ENCODE measurements at regions not wholly inside any gene's neighbourhood (a gene's known extent, or its start where the extent isn't known, plus 50 kb on each side); places are given as distances from the start of the nearest gene placed in this dataset.

DNA sequence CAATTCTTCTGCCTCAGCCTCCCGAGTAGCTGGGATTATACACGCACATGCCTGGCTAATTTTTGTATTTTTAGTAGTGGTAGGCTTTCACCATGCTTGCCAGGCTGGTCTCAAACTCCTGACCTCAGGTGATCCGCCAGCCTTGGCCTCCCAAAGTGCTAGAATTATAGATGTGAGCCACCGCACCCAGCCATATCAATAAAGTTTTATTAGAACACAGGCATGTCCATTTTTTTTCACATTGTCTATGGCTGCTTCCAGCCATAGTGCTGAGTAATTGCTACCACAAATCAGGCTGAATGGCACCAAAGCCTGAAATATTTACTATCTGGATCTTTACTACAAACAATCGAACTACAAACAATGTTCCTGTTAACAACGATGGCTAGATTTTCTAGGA, 114.4 kb upstream of the IRX6 start:
- intact Hi-C loops (cut with DNase I): no loop called here
- TF ChIP-seq, protein P1, sequence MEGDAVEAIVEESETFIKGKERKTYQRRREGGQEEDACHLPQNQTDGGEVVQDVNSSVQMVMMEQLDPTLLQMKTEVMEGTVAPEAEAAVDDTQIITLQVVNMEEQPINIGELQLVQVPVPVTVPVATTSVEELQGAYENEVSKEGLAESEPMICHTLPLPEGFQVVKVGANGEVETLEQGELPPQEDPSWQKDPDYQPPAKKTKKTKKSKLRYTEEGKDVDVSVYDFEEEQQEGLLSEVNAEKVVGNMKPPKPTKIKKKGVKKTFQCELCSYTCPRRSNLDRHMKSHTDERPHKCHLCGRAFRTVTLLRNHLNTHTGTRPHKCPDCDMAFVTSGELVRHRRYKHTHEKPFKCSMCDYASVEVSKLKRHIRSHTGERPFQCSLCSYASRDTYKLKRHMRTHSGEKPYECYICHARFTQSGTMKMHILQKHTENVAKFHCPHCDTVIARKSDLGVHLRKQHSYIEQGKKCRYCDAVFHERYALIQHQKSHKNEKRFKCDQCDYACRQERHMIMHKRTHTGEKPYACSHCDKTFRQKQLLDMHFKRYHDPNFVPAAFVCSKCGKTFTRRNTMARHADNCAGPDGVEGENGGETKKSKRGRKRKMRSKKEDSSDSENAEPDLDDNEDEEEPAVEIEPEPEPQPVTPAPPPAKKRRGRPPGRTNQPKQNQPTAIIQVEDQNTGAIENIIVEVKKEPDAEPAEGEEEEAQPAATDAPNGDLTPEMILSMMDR (IDR thresholded peaks at IDR 0.05): no peak
- Histone ChIP-seq H3K27me3 (peaks cover 0 to 20% (median 0%) of the 10 kb centered on the region in 7 donors), H3K27ac (no peak overlapping the region), H3K4me1 (no peaks in the 10 kb centered on the region), H3K36me3 (no peaks in the 10 kb centered on the region), H3K9me3 (no peaks in the 10 kb centered on the region), H3K4me3 (no peak overlapping the region)
- 88 to 89% methylated on average over 6 of the region's 6 CpGs for WGBS, 2 donors
- DNase-seq (no peak), ATAC-seq (no peak)

DNA sequence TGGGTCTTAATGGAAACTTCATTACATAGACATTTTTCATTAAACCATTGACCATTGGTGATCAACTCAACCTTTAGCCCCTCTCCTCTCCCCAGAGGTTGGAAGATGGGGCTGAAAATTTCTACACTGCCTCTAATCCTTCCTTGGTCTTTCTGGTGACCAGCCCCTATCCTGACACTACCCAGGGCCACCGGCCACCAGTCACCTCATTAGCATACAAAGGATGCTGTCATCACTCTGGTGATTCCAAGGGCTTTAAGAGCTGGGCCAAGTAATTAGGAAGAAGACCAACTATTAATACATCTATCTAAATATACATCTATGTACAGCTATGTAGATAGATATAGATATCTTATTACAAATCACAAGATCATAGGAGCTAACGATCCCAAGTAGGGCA, 111.2 kb upstream of the IRX6 start:
- no peak overlapping the region for H3K4me3 ChIP-seq
- H3K27ac ChIP-seq: no peak overlapping the region
- H3K36me3 ChIP-seq: no peaks in the 10 kb centered on the region
- no peak for DNase-seq
- 48% methylated on average over 2 of the region's 2 CpGs for WGBS, 2 donors
- intact Hi-C loops (cut with DNase I): no loop called here
- H3K4me1 ChIP-seq: no peaks in the 10 kb centered on the region
- H3K27me3 ChIP-seq: peaks cover 0 to 21% (median 0%) of the 10 kb centered on the region in 7 donors
- ATAC-seq: no peak
- no peaks in the 10 kb centered on the region for H3K9me3 ChIP-seq
- TF ChIP-seq, protein P1 (IDR thresholded peaks at IDR 0.05): no peak

DNA sequence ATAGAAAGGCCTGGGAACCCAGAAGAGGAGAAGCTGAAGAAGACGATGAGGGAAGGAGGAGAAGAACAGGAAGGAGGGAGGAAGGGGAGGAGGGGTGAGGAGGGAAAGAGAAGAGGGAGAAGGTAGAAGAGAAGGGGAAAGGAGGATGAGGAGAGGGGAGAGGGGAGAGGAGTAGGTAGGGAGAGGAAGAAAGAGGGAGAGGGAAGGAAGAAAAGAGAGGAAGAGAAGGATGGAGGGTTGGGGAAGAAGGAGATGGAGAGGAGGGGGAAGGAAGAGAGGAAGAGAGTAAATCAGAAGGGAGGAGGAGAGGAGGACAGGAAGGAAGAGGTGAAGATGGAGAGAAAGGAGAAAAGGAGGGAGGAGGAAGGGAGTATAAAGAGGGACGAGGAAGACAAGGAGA, 109.6 kb upstream of the IRX6 start:
- TF ChIP-seq, protein P1 (IDR thresholded peaks at IDR 0.05): no peak
- intact Hi-C loops (cut with DNase I): no loop called here
- no peak overlapping the region for H3K27ac ChIP-seq
- 39 to 48% methylated on average over 2 of the region's 2 CpGs for WGBS, 2 donors
- no peaks in the 10 kb centered on the region for H3K9me3 ChIP-seq
- H3K4me3 ChIP-seq: no peak overlapping the region
- ATAC-seq (no peak), DNase-seq (no peak)
- H3K4me1 ChIP-seq: no peaks in the 10 kb centered on the region
- H3K36me3 ChIP-seq: no peaks in the 10 kb centered on the region
- H3K27me3 ChIP-seq: peaks cover 0 to 21% (median 0%) of the 10 kb centered on the region in 7 donors

DNA sequence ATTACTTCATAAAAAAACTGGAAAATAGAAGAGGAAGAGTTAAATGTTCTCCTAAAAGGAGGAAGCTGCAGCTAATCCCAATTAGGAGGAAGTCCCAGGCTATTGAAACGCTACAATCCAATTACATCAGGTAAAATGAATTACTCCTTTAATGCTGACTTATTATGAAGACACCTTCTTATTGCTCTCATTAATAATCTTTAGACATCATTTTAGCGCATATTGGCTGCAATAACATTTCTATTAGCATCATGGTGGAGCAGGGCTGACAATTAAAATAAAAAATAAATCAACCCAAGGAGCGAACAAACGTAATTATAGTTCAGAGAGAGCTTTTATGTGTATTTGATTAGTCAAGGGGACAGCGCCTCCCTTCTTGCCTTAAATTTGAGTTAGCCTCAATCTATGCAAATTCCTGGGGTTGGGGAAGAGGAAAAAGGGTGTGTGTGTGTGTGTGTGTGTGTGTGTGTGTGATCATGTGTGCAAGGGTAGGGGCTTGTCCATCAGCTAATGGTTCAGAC, 109.0 kb upstream of the IRX6 start:
- no peaks in the 10 kb centered on the region for H3K9me3 ChIP-seq
- no peak overlapping the region for H3K4me3 ChIP-seq
- H3K4me1 ChIP-seq: no peaks in the 10 kb centered on the region
- no peaks in the 10 kb centered on the region for H3K36me3 ChIP-seq
- no peak overlapping the region for H3K27ac ChIP-seq
- intact Hi-C loops (cut with DNase I): no loop called here
- H3K27me3 ChIP-seq: peaks cover 0 to 21% (median 0%) of the 10 kb centered on the region in 7 donors
- TF ChIP-seq, protein P1 (IDR thresholded peaks at IDR 0.05): no peak
- ATAC-seq (no peak), DNase-seq (no peak)
- 73 to 81% methylated on average over 5 of the region's 5 CpGs for WGBS, 2 donors

Data from heart right ventricle (tissue), 16 donors.